GM12891 (cell line): ENCODE measurements at regions not wholly inside any gene's neighbourhood (a gene's known extent, or its start where the extent isn't known, plus 50 kb on each side); places are given as distances from the start of the nearest gene placed in this dataset.

Source experiments
- PAX5 ChIP-seq: IDR thresholded peaks from 2 replicates; pipeline ENCODE4 v1.6.1; 2011; ENCODE audit warnings: low read length, moderate library complexity, mild to moderate bottlenecking; ENCODE audit not compliant: insufficient read depth, severe bottlenecking
- POLR2A ChIP-seq: IDR thresholded peaks from 2 replicates; pipeline ENCODE4 v1.6.1; 2011; ENCODE audit warnings: low read depth, low read length, control low read depth
- POLR2AphosphoS5 ChIP-seq: IDR thresholded peaks from 2 replicates; pipeline ENCODE4 v1.6.1; 2011; ENCODE audit warnings: low read depth, low read length, control low read depth
- SPI1 ChIP-seq: IDR thresholded peaks from 2 replicates; pipeline ENCODE4 v1.6.1; 2011; ENCODE audit warnings: low read depth, low read length, control low read depth

GRCh38 chr9:79507801-79508200, 64.0 kb upstream of the TLE4 start:
- TF ChIP-seq POLR2AphosphoS5 (no peak), PAX5 (no peak), POLR2A (no peak), SPI1 (no peak)
